Natural killer cell (primary cell): ENCODE measurements at regions not wholly inside any gene's neighbourhood (a gene's known extent, or its start where the extent isn't known, plus 50 kb on each side); places are given as distances from the start of the nearest gene placed in this dataset.

Experiments
- ATAC-seq, 3 donors: fragments of 150-1000 bp in 2 of 3; fragments of 200-7000 bp in 1 of 3; cut with Tn5 transposase; 1 replicate in 1 of 3; 2 replicates in 2 of 3; pipeline ENCODE4 v1.10.0; 2021; ENCODE audit warnings: mild to moderate bottlenecking in 2 of 3, moderate library complexity in 2 of 3
- DNase-seq, 2 donors: peaks; one replicate each; pipeline versions ENCODE4 v3.0.0 to v3.0.0-alpha.2; 2013 to 2021; ENCODE audit warnings: mixed read lengths in 1 of 2
- H3K27ac ChIP-seq: one replicate; pipeline ENCODE4 v1.5.1; 2013; ENCODE audit warnings: mild to moderate bottlenecking, low read length
- H3K27me3 ChIP-seq: one replicate; pipeline ENCODE4 v1.6.1; 2013; ENCODE audit warnings: low read length; ENCODE audit not compliant: control insufficient read depth, insufficient read depth
- H3K36me3 ChIP-seq: one replicate; pipeline ENCODE4 v1.6.1; 2013; ENCODE audit warnings: low read length; ENCODE audit not compliant: control insufficient read depth, insufficient read depth
- H3K4me1 ChIP-seq: one replicate; pipeline ENCODE4 v1.6.1; 2013; ENCODE audit warnings: low read length; ENCODE audit not compliant: control insufficient read depth, insufficient read depth
- H3K4me3 ChIP-seq: one replicate; pipeline ENCODE4 v1.5.1; 2013; ENCODE audit warnings: low read length
- H3K9me3 ChIP-seq: one replicate; pipeline ENCODE4 v1.6.1; 2013; ENCODE audit warnings: low read length; ENCODE audit not compliant: control insufficient read depth, insufficient read depth
- H3K27ac Mint-ChIP-seq, 2 donors: one replicate each; pipeline ENCODE4 v1.8.0; 2022; ENCODE audit warnings: mild to moderate bottlenecking in 2 of 2, mixed read lengths in 2 of 2, moderate library complexity in 1 of 2
- H3K27me3 Mint-ChIP-seq, 2 donors: one replicate each; pipeline ENCODE4 v1.8.0; 2022; ENCODE audit warnings: low read depth in 2 of 2, mixed read lengths in 2 of 2
- H3K36me3 Mint-ChIP-seq: one replicate; pipeline ENCODE4 v1.8.0; 2022; ENCODE audit warnings: mixed read lengths
- H3K4me1 Mint-ChIP-seq, 2 donors: one replicate each; pipeline ENCODE4 v1.8.0; 2022; ENCODE audit warnings: mixed read lengths in 2 of 2
- H3K4me3 Mint-ChIP-seq: one replicate; pipeline ENCODE4 v1.8.0; 2022; ENCODE audit warnings: mild to moderate bottlenecking, moderate library complexity, mixed read lengths
- H3K9me3 Mint-ChIP-seq, 2 donors: one replicate each; pipeline ENCODE4 v1.8.0; 2022; ENCODE audit warnings: mixed read lengths in 2 of 2
- WGBS: methylation state at CpG from one replicate; pipeline ENCODE4 v1.1.7; 2013; ENCODE audit warnings: missing lambda C conversion rate; ENCODE audit not compliant: insufficient coverage; 5-methylcytosine and 5-hydroxymethylcytosine counted together
- intact Hi-C: fragments of 100-400 bp; cut with micrococcal nuclease; formaldehyde crosslinking; loops from one replicate; pipeline ENCODE4 v1.14.2; 2022
- TF ChIP-seq, protein P1 (sequence below): fragments of 200-600 bp; IDR thresholded peaks from one replicate; pipeline ENCODE4 v1.8.0; 2022; ENCODE audit warnings: antibody characterized with exemption

DNA sequence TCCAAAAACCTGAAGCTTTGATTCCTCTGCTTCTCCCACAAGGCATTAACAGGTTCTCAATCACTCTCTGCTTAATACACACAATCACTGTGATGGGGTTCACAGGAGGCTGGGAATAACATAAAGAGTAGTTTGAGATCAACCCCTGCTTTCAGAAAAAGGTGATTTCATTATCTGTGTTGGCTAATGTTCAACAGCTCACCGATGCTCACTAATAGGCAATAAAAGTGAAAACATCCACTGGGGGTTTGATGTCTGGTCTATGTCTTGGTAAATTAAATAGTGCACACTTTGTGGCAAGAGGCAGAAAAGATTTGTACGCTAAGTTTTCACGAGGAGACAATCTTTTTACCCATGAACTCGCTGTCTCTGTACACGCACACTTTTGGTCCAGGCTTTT lies 159.3 kb upstream of the SERPINE2 start:
- intact Hi-C loops = no loop called here
- no peak for DNase-seq
- Histone ChIP-seq H3K4me1 (no peaks in the 10 kb centered on the region), H3K27me3 (no peaks in the 10 kb centered on the region), H3K4me3 (no peak overlapping the region), H3K9me3 (no peaks in the 10 kb centered on the region), H3K36me3 (no peaks in the 10 kb centered on the region), H3K27ac (no peak overlapping the region)
- 90% methylated on average over 5 of the region's 5 CpGs for WGBS
- H3K9me3 Mint-ChIP-seq = no peaks in the 10 kb centered on the region
- peaks cover 7 to 8% of the 10 kb centered on the region in 2 donors for H3K27me3 Mint-ChIP-seq
- no peak for ATAC-seq
- no peaks in the 10 kb centered on the region for H3K4me1 Mint-ChIP-seq
- H3K36me3 Mint-ChIP-seq = no peaks in the 10 kb centered on the region
- TF ChIP-seq, protein P1, sequence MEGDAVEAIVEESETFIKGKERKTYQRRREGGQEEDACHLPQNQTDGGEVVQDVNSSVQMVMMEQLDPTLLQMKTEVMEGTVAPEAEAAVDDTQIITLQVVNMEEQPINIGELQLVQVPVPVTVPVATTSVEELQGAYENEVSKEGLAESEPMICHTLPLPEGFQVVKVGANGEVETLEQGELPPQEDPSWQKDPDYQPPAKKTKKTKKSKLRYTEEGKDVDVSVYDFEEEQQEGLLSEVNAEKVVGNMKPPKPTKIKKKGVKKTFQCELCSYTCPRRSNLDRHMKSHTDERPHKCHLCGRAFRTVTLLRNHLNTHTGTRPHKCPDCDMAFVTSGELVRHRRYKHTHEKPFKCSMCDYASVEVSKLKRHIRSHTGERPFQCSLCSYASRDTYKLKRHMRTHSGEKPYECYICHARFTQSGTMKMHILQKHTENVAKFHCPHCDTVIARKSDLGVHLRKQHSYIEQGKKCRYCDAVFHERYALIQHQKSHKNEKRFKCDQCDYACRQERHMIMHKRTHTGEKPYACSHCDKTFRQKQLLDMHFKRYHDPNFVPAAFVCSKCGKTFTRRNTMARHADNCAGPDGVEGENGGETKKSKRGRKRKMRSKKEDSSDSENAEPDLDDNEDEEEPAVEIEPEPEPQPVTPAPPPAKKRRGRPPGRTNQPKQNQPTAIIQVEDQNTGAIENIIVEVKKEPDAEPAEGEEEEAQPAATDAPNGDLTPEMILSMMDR = no peak
- no peak overlapping the region for H3K4me3 Mint-ChIP-seq
- no peak overlapping the region for H3K27ac Mint-ChIP-seq

DNA sequence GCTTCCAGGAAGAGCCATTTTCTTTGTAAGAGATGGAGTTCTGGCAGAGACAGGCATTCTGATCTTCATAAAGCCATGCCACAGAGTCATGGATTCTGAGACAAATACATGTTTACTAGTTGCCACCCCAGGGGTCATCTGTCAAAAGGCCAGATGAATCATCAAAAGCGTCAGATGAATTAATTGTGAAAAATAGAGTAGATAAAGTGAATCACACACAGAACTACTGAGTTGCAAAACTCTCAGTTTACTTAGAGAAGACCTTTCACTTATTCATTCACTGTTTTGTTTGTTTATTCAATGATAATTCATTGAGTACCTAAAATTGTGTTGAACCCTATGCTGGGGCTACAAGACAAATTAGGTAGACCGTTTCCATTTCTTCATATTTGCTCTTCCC lies 157.7 kb upstream of the SERPINE2 start:
- WGBS = 100% methylated on average over 1 of the region's 2 CpGs
- Histone ChIP-seq H3K9me3 (no peaks in the 10 kb centered on the region), H3K4me3 (no peak overlapping the region), H3K27ac (no peak overlapping the region), H3K36me3 (no peaks in the 10 kb centered on the region), H3K4me1 (no peaks in the 10 kb centered on the region), H3K27me3 (no peaks in the 10 kb centered on the region)
- Mint-ChIP-seq H3K36me3 (no peaks in the 10 kb centered on the region), H3K4me3 (no peak overlapping the region), H3K27me3 (peaks cover 7 to 8% of the 10 kb centered on the region in 2 donors), H3K9me3 (no peaks in the 10 kb centered on the region), H3K27ac (no peak overlapping the region), H3K4me1 (no peaks in the 10 kb centered on the region)
- intact Hi-C loops = no loop called here
- no peak for DNase-seq
- TF ChIP-seq, protein P1 = no peak
- ATAC-seq = no peak

DNA sequence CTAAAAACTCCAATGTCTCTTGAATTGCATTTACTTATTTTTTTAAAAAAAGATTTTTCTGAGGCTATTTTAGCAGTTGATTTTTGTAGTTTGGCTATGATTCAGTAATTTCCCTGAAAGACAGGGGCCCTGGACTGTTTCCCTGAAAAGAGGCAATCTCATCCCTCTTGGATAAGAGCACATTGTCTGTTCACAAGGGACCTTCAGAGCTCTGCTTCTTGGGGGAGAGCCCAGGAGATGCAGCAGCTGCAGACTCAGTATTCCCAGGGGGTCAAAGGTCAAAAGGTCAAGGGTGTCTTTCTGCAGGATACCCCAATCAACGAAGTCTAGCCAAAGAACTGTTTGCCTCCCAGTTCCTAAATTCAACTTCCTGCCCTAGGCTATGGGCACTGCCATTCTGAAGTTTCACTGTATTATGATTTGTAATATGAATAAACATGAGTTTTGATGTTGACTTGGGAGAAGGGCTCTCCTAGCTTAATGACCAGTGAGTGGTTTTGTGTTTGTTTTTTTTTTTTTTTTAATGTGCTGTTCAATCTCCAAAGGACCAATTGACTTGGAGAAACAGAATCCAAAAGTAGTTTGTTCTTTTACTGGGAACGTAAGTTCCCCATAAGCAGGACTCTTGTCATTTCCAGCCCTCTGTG lies 157.0 kb upstream of the SERPINE2 start:
- no peaks in the 10 kb centered on the region for H3K4me1 ChIP-seq
- H3K27me3 ChIP-seq = no peaks in the 10 kb centered on the region
- no peak for ATAC-seq
- no peaks in the 10 kb centered on the region for H3K36me3 ChIP-seq
- H3K27ac ChIP-seq = no peak overlapping the region
- peaks cover 7 to 8% of the 10 kb centered on the region in 2 donors for H3K27me3 Mint-ChIP-seq
- no peak overlapping the region for H3K4me3 Mint-ChIP-seq
- WGBS = 80% methylated on average over 2 of the region's 2 CpGs
- H3K4me1 Mint-ChIP-seq = no peaks in the 10 kb centered on the region
- no peak overlapping the region for H3K27ac Mint-ChIP-seq
- H3K9me3 Mint-ChIP-seq = no peaks in the 10 kb centered on the region
- H3K4me3 ChIP-seq = no peak overlapping the region
- no peaks in the 10 kb centered on the region for H3K36me3 Mint-ChIP-seq
- intact Hi-C loops = no loop called here
- no peaks in the 10 kb centered on the region for H3K9me3 ChIP-seq
- TF ChIP-seq, protein P1 = no peak
- no peak for DNase-seq

DNA sequence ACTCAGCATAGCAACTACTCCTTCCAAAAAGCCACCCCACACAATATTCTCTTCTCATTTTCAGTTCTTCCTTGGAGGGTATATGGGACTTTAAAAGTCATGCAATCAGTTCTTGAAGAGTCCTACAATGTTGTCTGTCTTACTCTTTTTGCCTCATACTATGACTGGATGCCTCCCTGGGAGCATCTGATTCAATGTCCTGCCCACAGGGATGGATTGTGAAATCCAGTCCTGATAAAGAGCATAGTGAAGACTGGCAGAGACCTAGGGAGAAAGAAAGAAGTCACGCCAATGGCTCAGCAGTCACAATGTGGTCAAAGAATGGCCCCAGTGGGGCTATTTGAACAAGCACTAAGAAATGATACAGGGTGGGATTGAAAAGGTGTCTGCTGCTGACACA lies 155.1 kb upstream of the SERPINE2 start:
- H3K4me1 ChIP-seq = no peaks in the 10 kb centered on the region
- Mint-ChIP-seq H3K36me3 (no peaks in the 10 kb centered on the region), H3K27ac (no peak overlapping the region), H3K27me3 (peaks cover 7 to 8% of the 10 kb centered on the region in 2 donors), H3K9me3 (no peaks in the 10 kb centered on the region), H3K4me1 (no peaks in the 10 kb centered on the region), H3K4me3 (no peak overlapping the region)
- H3K9me3 ChIP-seq = no peaks in the 10 kb centered on the region
- H3K27ac ChIP-seq = no peak overlapping the region
- H3K36me3 ChIP-seq = no peaks in the 10 kb centered on the region
- H3K4me3 ChIP-seq = no peak overlapping the region
- no peaks in the 10 kb centered on the region for H3K27me3 ChIP-seq
- no peak for ATAC-seq
- TF ChIP-seq, protein P1 = no peak
- DNase-seq = no peak
- WGBS = 84% methylated on average over 1 of the region's 1 CpG
- intact Hi-C loops = no loop called here
